BE2C (cell line): ENCODE measurements at regions not wholly inside any gene's neighbourhood (a gene's known extent, or its start where the extent isn't known, plus 50 kb on each side); places are given as distances from the start of the nearest gene placed in this dataset.

Source experiments
- DNase-seq: peaks from one replicate; pipeline ENCODE4 v3.0.0-alpha.2; 2020
- H3K27me3 ChIP-seq: fragments of 250-450 bp; sonication (Bioruptor Pico); 2 replicates; pipeline ENCODE4 v1.5.1; 2020; ENCODE audit warnings: mild to moderate bottlenecking
- H3K36me3 ChIP-seq: fragments of 250-450 bp; sonication (Bioruptor Pico); 2 replicates; pipeline ENCODE4 v1.5.1; 2020; ENCODE audit warnings: mild to moderate bottlenecking
- H3K4me1 ChIP-seq: fragments of 250-450 bp; sonication (Bioruptor Pico); 2 replicates; pipeline ENCODE4 v1.5.1; 2020
- H3K4me3 ChIP-seq: 2 replicates; pipeline ENCODE4 v1.5.1; 2011; ENCODE audit warnings: low read depth, low read length
- H3K9me3 ChIP-seq: fragments of 250-450 bp; sonication (Bioruptor Pico); 2 replicates; pipeline ENCODE4 v1.5.1; 2020
- CTCF ChIP-seq: IDR thresholded peaks from 2 replicates; pipeline ENCODE4 v1.5.1; 2012; ENCODE audit warnings: mild to moderate bottlenecking, low read depth, low read length

GRCh38 chr12:16726879-16727278 lies 120.9 kb upstream of the LMO3 start:
- no peak for TF ChIP-seq CTCF
- no peaks in the 10 kb centered on the region for H3K9me3 ChIP-seq
- H3K4me3 ChIP-seq: no peak overlapping the region
- no peaks in the 10 kb centered on the region for H3K36me3 ChIP-seq
- H3K27me3 ChIP-seq: no peaks in the 10 kb centered on the region
- no peaks in the 10 kb centered on the region for H3K4me1 ChIP-seq
- no peak for DNase-seq

- Histone ChIP-seq H3K27me3 (no peaks in the 10 kb centered on the region; the same call in 1 of the 2 replicates), H3K9me3 (no peaks in the 10 kb centered on the region), H3K36me3 (no peaks in the 10 kb centered on the region), H3K4me1 (no peaks in the 10 kb centered on the region), H3K4me3 (no peak overlapping the region)
- DNase-seq: no peak
- no peak for TF ChIP-seq CTCF
These were observed 113.9 kb upstream of the LMO3 start for GRCh38 chr12:16719713-16720416.

GRCh38 chr12:16716928-16717327 lies 111.0 kb upstream of the LMO3 start:
- no peak for DNase-seq
- no peak for TF ChIP-seq CTCF
- no peaks in the 10 kb centered on the region for H3K9me3 ChIP-seq
- H3K4me3 ChIP-seq: no peak overlapping the region
- no peaks in the 10 kb centered on the region; the same call in 1 of the 2 replicates for H3K27me3 ChIP-seq
- H3K4me1 ChIP-seq: no peaks in the 10 kb centered on the region
- H3K36me3 ChIP-seq: no peaks in the 10 kb centered on the region

GRCh38 chr12:16692099-16692498 lies 86.1 kb upstream of the LMO3 start:
- Histone ChIP-seq H3K27me3 (no peaks in the 10 kb centered on the region), H3K9me3 (no peaks in the 10 kb centered on the region), H3K4me1 (no peaks in the 10 kb centered on the region), H3K4me3 (no peak overlapping the region), H3K36me3 (no peaks in the 10 kb centered on the region)
- TF ChIP-seq CTCF: no peak
- DNase-seq: no peak

- Histone ChIP-seq H3K4me3 (no peak overlapping the region), H3K36me3 (no peaks in the 10 kb centered on the region), H3K27me3 (no peaks in the 10 kb centered on the region), H3K9me3 (no peaks in the 10 kb centered on the region), H3K4me1 (no peaks in the 10 kb centered on the region)
- DNase-seq: no peak
- no peak for TF ChIP-seq CTCF
These were observed 85.7 kb upstream of the LMO3 start for GRCh38 chr12:16691624-16692023.

- no peak for DNase-seq
- TF ChIP-seq CTCF: no peak
- Histone ChIP-seq H3K4me1 (no peaks in the 10 kb centered on the region), H3K36me3 (no peaks in the 10 kb centered on the region), H3K9me3 (no peaks in the 10 kb centered on the region), H3K4me3 (no peak overlapping the region), H3K27me3 (no peaks in the 10 kb centered on the region)
These were observed 82.2 kb upstream of the LMO3 start for GRCh38 chr12:16688200-16688599.
